ENCODE measurements at regions not wholly inside any gene's neighbourhood (a gene's known extent, or its start where the extent isn't known, plus 50 kb on each side); places are given as distances from the start of the nearest gene placed in this dataset.
"Not testable (repeated sequence)": the region's sequence is repeated elsewhere in the genome, so short reads cannot be mapped to it uniquely, and the experiment has no call there.

GRCh38 chr4:163991298-163991865 lies 496.9 kb downstream of the TMA16 start:
- DNase-seq, result no peak

- no peak for DNase-seq
Measured at GRCh38 chr4:164009435-164009834, 514.9 kb downstream of the TMA16 start.

- DNase-seq, result no peak
Measured at GRCh38 chr4:164011791-164012190, 517.3 kb downstream of the TMA16 start.

GRCh38 chr4:164012396-164013027 lies 518.0 kb downstream of the TMA16 start:
- peak; percentile 47 for DNase-seq

- no peak for DNase-seq
Measured at GRCh38 chr4:164021947-164022346, 527.5 kb downstream of the TMA16 start.

GRCh38 chr4:164023214-164023613 lies 528.7 kb downstream of the TMA16 start:
- DNase-seq, result no peak

- DNase-seq, result no peak
Measured at GRCh38 chr4:164027805-164028204, 533.3 kb downstream of the TMA16 start.

GRCh38 chr4:164039482-164039881 lies 545.0 kb downstream of the TMA16 start:
- DNase-seq, result no peak

- no peak for DNase-seq
Measured at GRCh38 chr4:164056426-164057142, 562.1 kb downstream of the TMA16 start.

GRCh38 chr4:164058776-164059445 lies 564.4 kb downstream of the TMA16 start:
- DNase-seq, result no peak

GRCh38 chr4:164060456-164060855 lies 566.0 kb downstream of the TMA16 start:
- DNase-seq, result no peak

GRCh38 chr4:164068392-164068791 lies 573.9 kb downstream of the TMA16 start:
- DNase-seq, result no peak

GRCh38 chr4:164070625-164071024 lies 576.1 kb downstream of the TMA16 start:
- no peak for DNase-seq

GRCh38 chr4:164081371-164081770 lies 586.9 kb downstream of the TMA16 start:
- no peak for DNase-seq

- no peak for DNase-seq
Measured at GRCh38 chr4:164081801-164082200, 587.3 kb downstream of the TMA16 start.

GRCh38 chr4:164087733-164088132 lies 593.2 kb downstream of the TMA16 start:
- no peak for DNase-seq

GRCh38 chr4:164095313-164096110 lies 601.0 kb downstream of the TMA16 start:
- no peak for DNase-seq

GRCh38 chr4:164096766-164097518 lies 602.5 kb downstream of the TMA16 start:
- DNase-seq, result no peak

- not testable (repeated sequence) for DNase-seq
Measured at GRCh38 chr4:164100741-164101365, 606.4 kb downstream of the TMA16 start.

GRCh38 chr4:164108971-164109370 lies 614.5 kb downstream of the TMA16 start:
- no peak for DNase-seq

- no peak for DNase-seq
Measured at GRCh38 chr4:164109503-164109902, 615.0 kb downstream of the TMA16 start.

- DNase-seq, result no peak
Measured at GRCh38 chr4:164115236-164115635, 620.7 kb downstream of the TMA16 start.

Measured in right forelimb (tissue), 1 donor.